ENCODE measurements at regions not wholly inside any gene's neighbourhood (a gene's known extent, or its start where the extent isn't known, plus 50 kb on each side); places are given as distances from the start of the nearest gene placed in this dataset.

DNA sequence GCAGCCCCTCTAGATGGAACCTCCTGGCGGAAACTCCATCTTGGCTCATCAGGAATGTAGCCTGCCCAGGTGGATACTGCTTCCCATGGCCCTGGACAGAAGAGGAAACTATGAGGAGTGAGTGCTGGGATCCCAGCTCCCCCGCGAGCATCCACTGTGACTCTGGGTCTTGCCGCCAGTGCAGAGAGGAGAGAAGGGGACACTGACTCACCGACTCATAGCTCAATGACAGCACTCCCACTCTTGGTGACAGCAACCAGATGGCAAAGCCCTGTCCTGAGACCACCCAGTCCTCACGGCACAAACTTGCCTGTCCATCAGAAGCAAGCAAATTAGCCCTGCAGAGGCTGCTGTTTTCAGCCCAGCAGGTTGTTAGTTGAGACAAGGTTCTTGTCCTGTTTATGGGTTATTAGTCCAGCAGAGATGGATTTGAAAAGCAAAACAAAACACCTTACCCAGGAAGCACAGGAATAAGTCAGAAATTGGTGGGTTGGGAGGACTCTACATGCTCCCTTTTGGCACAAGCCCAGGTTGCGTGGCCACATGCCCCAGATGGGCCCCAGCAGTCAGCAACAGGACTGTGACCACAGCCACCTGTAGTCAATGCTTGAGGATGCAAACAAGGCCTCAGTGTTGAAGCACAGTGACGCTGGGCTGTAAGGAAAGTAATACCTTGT, 111.5 kb upstream of the GLI2 start:
- WGBS, 3 donors = 72 to 78% (median 78%) methylated on average over 8 of the region's 8 CpGs
- Histone ChIP-seq H3K36me3 (ENCODE audit: control insufficient read depth in 3 of 3, insufficient read depth in 2 of 3, low read depth in 1 of 3, low read length in 3 of 3) (no peaks in the 10 kb centered on the region), H3K27me3 (ENCODE audit: control insufficient read depth in 3 of 3, insufficient read depth in 3 of 3, low read length in 3 of 3) (peaks cover 0 to 3% (median 0%) of the 10 kb centered on the region in 3 donors), H3K4me3 (ENCODE audit: low read depth in 1 of 3, low read length in 3 of 3) (no peak overlapping the region), H3K27ac (ENCODE audit: low read depth in 1 of 3, low read length in 2 of 3) (no peak overlapping the region), H3K9me3 (ENCODE audit: control insufficient read depth in 2 of 2, insufficient read depth in 1 of 2, low read depth in 1 of 2, low read length in 1 of 2) (peaks cover 0 to 9% of the 10 kb centered on the region in 2 donors), H3K4me1 (ENCODE audit: control insufficient read depth in 3 of 3, insufficient read depth in 2 of 3, low read depth in 1 of 3, low read length in 2 of 3) (peaks cover 0 to 4% (median 0%) of the 10 kb centered on the region in 3 donors)
- DNase-seq = no peak
- no peak for FAIRE-seq

DNA sequence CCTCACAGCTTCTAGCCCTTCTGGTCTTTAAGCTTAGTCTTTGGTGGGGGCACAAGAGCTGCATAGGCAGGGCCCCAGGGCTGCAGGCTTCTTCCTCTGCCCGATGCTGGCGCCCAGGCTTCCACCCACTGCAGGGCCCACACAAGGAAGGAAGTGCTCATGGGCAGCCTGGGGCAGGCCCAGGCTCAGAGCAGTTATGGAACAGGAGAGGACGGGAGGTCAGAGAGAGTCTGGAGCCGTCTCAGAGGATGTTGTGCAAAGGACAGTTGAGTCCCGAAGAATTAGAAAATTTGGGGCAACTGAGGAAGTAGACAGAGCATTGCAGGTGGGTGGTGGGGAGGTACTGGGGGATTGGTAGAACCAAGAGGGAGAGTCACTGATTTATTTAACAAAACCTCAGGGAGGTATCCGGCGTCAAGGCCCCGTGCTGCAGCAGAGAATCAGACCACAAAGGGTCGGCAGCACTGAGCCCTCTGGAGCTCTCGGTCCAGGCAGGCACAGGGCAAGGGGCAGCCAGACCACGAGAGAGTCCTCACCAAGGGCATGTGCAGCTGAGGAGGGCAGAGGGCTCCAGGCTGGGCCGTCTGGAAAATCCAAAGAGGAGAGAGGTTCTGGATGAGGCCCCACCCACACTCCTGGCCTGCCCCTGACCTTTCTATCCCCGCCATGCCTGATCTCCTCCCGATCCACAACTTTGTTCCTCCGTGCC, 110.8 kb upstream of the GLI2 start:
- Histone ChIP-seq H3K36me3 (ENCODE audit: control insufficient read depth in 3 of 3, insufficient read depth in 2 of 3, low read depth in 1 of 3, low read length in 3 of 3) (no peaks in the 10 kb centered on the region), H3K27ac (ENCODE audit: low read depth in 1 of 3, low read length in 2 of 3) (no peak overlapping the region), H3K4me3 (ENCODE audit: low read depth in 1 of 3, low read length in 3 of 3) (no peak overlapping the region), H3K9me3 (ENCODE audit: control insufficient read depth in 2 of 2, insufficient read depth in 1 of 2, low read depth in 1 of 2, low read length in 1 of 2) (peaks cover 0 to 9% of the 10 kb centered on the region in 2 donors), H3K4me1 (ENCODE audit: control insufficient read depth in 3 of 3, insufficient read depth in 2 of 3, low read depth in 1 of 3, low read length in 2 of 3) (peaks cover 0 to 4% (median 0%) of the 10 kb centered on the region in 3 donors), H3K27me3 (ENCODE audit: control insufficient read depth in 3 of 3, insufficient read depth in 3 of 3, low read length in 3 of 3) (peaks cover 0 to 3% (median 0%) of the 10 kb centered on the region in 3 donors)
- no peak for FAIRE-seq
- 68 to 80% (median 72%) methylated on average over 15 of the region's 15 CpGs for WGBS, 3 donors
- DNase-seq = no peak

DNA sequence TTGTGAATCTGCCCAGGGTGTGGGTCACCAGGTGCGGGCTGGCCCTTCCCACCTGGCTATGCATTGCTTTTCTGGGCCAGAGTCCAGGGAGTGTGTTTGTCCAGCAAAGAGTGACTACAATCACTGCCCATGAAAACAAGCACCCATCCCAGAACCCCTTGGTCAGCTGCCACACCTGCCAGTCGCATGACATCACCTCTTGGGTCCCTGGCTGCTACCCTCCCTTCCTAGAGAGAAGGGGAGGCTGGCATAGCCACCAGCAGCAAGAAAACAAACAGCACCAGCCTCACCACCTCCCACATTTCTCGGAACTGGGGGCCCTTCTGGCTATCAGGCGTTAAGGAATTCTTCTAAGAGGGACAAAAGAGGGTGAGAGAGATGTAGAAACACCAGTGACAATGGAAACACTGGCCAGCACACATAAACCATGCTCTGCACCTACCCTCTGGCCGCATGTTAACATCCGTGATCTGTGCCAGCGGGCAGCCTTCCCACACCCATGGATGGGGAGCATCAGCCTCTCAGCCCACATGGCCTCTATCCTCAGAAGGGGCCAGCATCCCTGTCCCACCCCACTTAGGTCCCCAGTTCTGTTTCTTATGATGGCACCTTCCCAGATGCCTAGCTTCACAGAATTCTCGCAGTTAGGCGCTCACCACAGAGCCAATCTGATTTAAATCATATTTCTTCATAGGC, 109.7 kb upstream of the GLI2 start:
- Histone ChIP-seq H3K27me3 (ENCODE audit: control insufficient read depth in 3 of 3, insufficient read depth in 3 of 3, low read length in 3 of 3) (peaks cover 0 to 3% (median 0%) of the 10 kb centered on the region in 3 donors), H3K9me3 (ENCODE audit: control insufficient read depth in 2 of 2, insufficient read depth in 1 of 2, low read depth in 1 of 2, low read length in 1 of 2) (peaks cover 0 to 9% of the 10 kb centered on the region in 2 donors), H3K4me1 (ENCODE audit: control insufficient read depth in 3 of 3, insufficient read depth in 2 of 3, low read depth in 1 of 3, low read length in 2 of 3) (peaks cover 0 to 4% (median 0%) of the 10 kb centered on the region in 3 donors), H3K27ac (ENCODE audit: low read depth in 1 of 3, low read length in 2 of 3) (no peak overlapping the region), H3K36me3 (ENCODE audit: control insufficient read depth in 3 of 3, insufficient read depth in 2 of 3, low read depth in 1 of 3, low read length in 3 of 3) (no peaks in the 10 kb centered on the region), H3K4me3 (ENCODE audit: low read depth in 1 of 3, low read length in 3 of 3) (no peak overlapping the region)
- WGBS, 3 donors = 64 to 74% (median 64%) methylated on average over 9 of the region's 9 CpGs
- DNase-seq = no peak
- FAIRE-seq = no peak

DNA sequence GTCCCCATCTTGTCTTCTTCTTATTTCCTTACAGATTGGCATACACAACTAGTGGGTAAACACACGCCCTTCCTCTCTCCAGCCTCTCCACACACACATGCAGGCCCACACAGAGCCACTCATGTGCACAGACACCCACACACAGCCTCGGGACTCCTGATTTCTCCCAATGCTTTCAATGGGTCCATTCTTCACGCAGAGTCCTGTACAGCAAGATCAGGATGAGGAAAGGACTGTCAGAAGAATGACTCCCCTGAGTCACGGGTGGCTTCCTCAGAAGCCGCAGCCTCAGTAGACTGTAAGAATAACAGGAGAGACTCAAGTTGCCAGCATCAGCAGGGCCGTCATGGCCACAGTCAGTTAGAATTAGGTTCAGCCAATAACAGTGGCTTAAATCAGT, 109.1 kb upstream of the GLI2 start:
- Histone ChIP-seq H3K4me3 (ENCODE audit: low read depth in 1 of 3, low read length in 3 of 3) (no peak overlapping the region), H3K27me3 (ENCODE audit: control insufficient read depth in 3 of 3, insufficient read depth in 3 of 3, low read length in 3 of 3) (peaks cover 0 to 3% (median 0%) of the 10 kb centered on the region in 3 donors), H3K4me1 (ENCODE audit: control insufficient read depth in 3 of 3, insufficient read depth in 2 of 3, low read depth in 1 of 3, low read length in 2 of 3) (peaks cover 0 to 4% (median 0%) of the 10 kb centered on the region in 3 donors), H3K36me3 (ENCODE audit: control insufficient read depth in 3 of 3, insufficient read depth in 2 of 3, low read depth in 1 of 3, low read length in 3 of 3) (no peaks in the 10 kb centered on the region), H3K9me3 (ENCODE audit: control insufficient read depth in 2 of 2, insufficient read depth in 1 of 2, low read depth in 1 of 2, low read length in 1 of 2) (peaks cover 0 to 9% of the 10 kb centered on the region in 2 donors), H3K27ac (ENCODE audit: low read depth in 1 of 3, low read length in 2 of 3) (no peak overlapping the region)
- WGBS, 3 donors = 81 to 86% (median 83%) methylated on average over 6 of the region's 6 CpGs
- no peak for DNase-seq
- no peak for FAIRE-seq

DNA sequence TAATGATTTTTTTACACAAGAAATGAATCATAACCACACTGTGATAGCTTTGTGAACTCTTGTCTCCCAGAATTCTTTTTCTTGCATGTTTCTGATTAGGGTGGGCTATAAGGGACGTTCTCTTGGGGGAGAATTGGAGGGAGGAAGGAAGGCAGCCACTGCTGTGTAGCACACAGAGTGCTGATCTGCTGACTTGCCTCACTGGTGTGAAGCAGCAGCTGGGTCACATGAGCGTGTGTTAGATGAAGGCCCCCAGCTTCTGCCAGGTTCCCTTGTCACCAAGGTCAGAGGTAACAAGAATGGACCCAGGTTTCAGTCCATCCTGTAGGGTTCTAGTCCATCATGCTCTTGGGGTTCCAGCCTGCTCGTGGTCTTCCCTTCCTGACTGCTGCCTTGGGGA, 107.4 kb upstream of the GLI2 start:
- Histone ChIP-seq H3K4me1 (ENCODE audit: control insufficient read depth in 3 of 3, insufficient read depth in 2 of 3, low read depth in 1 of 3, low read length in 2 of 3) (peaks cover 0 to 11% (median 0%) of the 10 kb centered on the region in 3 donors), H3K4me3 (ENCODE audit: low read depth in 1 of 3, low read length in 3 of 3) (no peak overlapping the region), H3K27me3 (ENCODE audit: control insufficient read depth in 3 of 3, insufficient read depth in 3 of 3, low read length in 3 of 3) (peaks cover 0 to 3% (median 0%) of the 10 kb centered on the region in 3 donors), H3K27ac (ENCODE audit: low read depth in 1 of 3, low read length in 2 of 3) (no peak overlapping the region), H3K9me3 (ENCODE audit: control insufficient read depth in 2 of 2, insufficient read depth in 1 of 2, low read depth in 1 of 2, low read length in 1 of 2) (peaks cover 0 to 5% of the 10 kb centered on the region in 2 donors), H3K36me3 (ENCODE audit: control insufficient read depth in 3 of 3, insufficient read depth in 2 of 3, low read depth in 1 of 3, low read length in 3 of 3) (no peaks in the 10 kb centered on the region)
- WGBS, 3 donors = 81 to 84% (median 83%) methylated on average over 3 of the region's 3 CpGs
- no peak for FAIRE-seq
- DNase-seq = no peak

DNA sequence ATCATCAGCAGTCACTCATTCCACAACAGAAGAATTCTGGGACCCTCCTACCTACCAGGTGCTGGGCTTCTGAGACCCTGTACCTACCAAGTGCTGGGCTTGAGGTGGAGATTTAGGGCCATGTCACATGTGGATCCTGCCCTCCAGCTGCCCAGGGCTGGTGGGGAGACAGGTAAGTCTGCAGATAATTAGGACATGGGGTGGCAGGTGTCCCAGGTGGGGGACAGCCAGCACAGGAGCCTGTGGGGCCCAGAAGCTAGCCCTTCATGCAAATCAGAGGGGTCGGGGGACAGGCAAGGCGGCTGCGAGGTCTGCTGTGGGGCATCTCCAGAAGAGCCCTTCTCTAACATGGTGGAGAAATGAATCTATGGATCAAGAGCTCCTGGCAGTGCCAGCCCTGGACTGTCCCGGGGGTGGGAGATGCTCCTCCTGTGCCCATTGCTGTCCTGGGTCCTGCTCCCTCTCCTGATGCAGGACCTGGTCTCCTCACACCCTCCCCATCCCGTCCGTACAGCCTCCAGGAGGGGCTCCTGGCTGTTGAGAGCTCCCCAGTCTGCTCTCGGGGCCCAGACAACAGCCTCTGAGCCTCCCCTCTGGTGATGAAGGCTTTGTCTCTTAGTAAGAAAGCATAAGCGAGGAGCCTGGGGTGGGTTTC, 106.3 kb upstream of the GLI2 start:
- Histone ChIP-seq H3K27ac (ENCODE audit: low read depth in 1 of 3, low read length in 2 of 3) (no peak overlapping the region), H3K9me3 (ENCODE audit: control insufficient read depth in 2 of 2, insufficient read depth in 1 of 2, low read depth in 1 of 2, low read length in 1 of 2) (peaks cover 0 to 5% of the 10 kb centered on the region in 2 donors), H3K36me3 (ENCODE audit: control insufficient read depth in 3 of 3, insufficient read depth in 2 of 3, low read depth in 1 of 3, low read length in 3 of 3) (no peaks in the 10 kb centered on the region), H3K4me3 (ENCODE audit: low read depth in 1 of 3, low read length in 3 of 3) (no peak overlapping the region), H3K4me1 (ENCODE audit: control insufficient read depth in 3 of 3, insufficient read depth in 2 of 3, low read depth in 1 of 3, low read length in 2 of 3) (peaks cover 0 to 14% (median 0%) of the 10 kb centered on the region in 3 donors), H3K27me3 (ENCODE audit: control insufficient read depth in 3 of 3, insufficient read depth in 3 of 3, low read length in 3 of 3) (peaks cover 0 to 3% (median 0%) of the 10 kb centered on the region in 3 donors)
- WGBS, 3 donors = 88 to 89% (median 88%) methylated on average over 8 of the region's 8 CpGs
- DNase-seq (no peak), FAIRE-seq (no peak)

DNA sequence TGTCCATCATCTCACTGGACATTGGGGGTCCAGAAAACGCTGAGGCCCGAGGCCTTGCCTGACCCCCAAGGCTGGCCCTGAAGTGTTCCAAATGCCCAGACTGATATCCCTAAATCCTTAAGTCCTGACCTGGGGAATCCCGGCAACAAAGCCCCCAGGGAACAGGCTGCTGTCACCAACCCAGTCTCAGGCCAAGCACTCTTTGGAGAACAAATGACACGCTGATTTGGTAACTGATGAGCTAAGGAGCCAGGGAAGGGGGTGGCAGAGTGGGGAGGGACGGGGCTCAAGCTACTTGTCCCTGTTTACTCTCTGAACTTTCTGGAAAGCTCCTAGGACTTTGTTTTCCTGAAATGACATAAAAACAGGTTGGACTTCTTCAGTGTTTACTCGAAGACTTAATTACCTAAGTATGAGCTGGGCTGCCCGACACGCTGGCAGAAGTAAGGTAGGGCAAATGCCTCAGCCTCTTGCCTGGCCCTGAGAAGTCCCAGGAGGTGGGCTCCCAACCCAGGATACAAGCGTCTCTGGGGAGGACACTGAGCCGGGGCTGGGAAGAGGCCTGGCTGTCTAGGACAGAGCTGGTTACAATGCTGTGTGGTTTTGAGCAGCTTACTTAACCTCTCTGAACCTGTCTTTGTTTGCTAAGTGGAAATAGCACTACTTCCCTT, 105.5 kb upstream of the GLI2 start:
- FAIRE-seq = no peak
- 35 to 73% (median 51%) methylated on average over 10 of the region's 10 CpGs for WGBS, 3 donors
- Histone ChIP-seq H3K27me3 (ENCODE audit: control insufficient read depth in 3 of 3, insufficient read depth in 3 of 3, low read length in 3 of 3) (peaks cover 0 to 4% (median 0%) of the 10 kb centered on the region in 3 donors), H3K4me3 (ENCODE audit: low read depth in 1 of 3, low read length in 3 of 3) (no peak overlapping the region), H3K27ac (ENCODE audit: low read depth in 1 of 3, low read length in 2 of 3) (no peak overlapping the region), H3K36me3 (ENCODE audit: control insufficient read depth in 3 of 3, insufficient read depth in 2 of 3, low read depth in 1 of 3, low read length in 3 of 3) (no peaks in the 10 kb centered on the region), H3K9me3 (ENCODE audit: control insufficient read depth in 2 of 2, insufficient read depth in 1 of 2, low read depth in 1 of 2, low read length in 1 of 2) (peaks cover 0 to 5% of the 10 kb centered on the region in 2 donors), H3K4me1 (ENCODE audit: control insufficient read depth in 3 of 3, insufficient read depth in 2 of 3, low read depth in 1 of 3, low read length in 2 of 3) (peaks cover 0 to 14% (median 0%) of the 10 kb centered on the region in 3 donors)
- DNase-seq = no peak
